ENCODE measurements at regions not wholly inside any gene's neighbourhood (a gene's known extent, or its start where the extent isn't known, plus 50 kb on each side); places are given as distances from the start of the nearest gene placed in this dataset.

DNA sequence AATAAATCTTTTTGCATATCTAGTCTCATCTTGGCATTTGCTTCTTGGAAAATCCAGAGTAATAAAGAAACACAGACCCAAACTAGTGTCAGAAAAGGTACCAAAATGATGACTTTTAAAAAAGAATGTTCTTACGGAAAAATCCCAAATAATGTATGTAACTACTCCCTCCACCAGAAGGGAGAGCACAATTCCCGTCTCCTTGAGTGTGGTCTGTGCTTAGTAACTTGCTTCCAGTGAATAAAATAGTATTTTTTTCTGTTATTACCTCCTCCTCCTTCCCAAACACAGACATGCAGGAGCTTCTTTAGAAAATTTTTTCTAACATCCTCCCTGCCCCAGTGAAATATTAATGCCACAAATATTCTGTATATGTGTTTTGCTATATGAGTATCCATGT is 358.1 kb downstream of the ZFHX3 start:
- TF ChIP-seq, protein P1, sequence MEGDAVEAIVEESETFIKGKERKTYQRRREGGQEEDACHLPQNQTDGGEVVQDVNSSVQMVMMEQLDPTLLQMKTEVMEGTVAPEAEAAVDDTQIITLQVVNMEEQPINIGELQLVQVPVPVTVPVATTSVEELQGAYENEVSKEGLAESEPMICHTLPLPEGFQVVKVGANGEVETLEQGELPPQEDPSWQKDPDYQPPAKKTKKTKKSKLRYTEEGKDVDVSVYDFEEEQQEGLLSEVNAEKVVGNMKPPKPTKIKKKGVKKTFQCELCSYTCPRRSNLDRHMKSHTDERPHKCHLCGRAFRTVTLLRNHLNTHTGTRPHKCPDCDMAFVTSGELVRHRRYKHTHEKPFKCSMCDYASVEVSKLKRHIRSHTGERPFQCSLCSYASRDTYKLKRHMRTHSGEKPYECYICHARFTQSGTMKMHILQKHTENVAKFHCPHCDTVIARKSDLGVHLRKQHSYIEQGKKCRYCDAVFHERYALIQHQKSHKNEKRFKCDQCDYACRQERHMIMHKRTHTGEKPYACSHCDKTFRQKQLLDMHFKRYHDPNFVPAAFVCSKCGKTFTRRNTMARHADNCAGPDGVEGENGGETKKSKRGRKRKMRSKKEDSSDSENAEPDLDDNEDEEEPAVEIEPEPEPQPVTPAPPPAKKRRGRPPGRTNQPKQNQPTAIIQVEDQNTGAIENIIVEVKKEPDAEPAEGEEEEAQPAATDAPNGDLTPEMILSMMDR (IDR thresholded peaks at IDR 0.05; ENCODE audit: insufficient read depth, low read length), result no peak
- TF ChIP-seq, protein P2, sequence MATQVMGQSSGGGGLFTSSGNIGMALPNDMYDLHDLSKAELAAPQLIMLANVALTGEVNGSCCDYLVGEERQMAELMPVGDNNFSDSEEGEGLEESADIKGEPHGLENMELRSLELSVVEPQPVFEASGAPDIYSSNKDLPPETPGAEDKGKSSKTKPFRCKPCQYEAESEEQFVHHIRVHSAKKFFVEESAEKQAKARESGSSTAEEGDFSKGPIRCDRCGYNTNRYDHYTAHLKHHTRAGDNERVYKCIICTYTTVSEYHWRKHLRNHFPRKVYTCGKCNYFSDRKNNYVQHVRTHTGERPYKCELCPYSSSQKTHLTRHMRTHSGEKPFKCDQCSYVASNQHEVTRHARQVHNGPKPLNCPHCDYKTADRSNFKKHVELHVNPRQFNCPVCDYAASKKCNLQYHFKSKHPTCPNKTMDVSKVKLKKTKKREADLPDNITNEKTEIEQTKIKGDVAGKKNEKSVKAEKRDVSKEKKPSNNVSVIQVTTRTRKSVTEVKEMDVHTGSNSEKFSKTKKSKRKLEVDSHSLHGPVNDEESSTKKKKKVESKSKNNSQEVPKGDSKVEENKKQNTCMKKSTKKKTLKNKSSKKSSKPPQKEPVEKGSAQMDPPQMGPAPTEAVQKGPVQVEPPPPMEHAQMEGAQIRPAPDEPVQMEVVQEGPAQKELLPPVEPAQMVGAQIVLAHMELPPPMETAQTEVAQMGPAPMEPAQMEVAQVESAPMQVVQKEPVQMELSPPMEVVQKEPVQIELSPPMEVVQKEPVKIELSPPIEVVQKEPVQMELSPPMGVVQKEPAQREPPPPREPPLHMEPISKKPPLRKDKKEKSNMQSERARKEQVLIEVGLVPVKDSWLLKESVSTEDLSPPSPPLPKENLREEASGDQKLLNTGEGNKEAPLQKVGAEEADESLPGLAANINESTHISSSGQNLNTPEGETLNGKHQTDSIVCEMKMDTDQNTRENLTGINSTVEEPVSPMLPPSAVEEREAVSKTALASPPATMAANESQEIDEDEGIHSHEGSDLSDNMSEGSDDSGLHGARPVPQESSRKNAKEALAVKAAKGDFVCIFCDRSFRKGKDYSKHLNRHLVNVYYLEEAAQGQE (IDR thresholded peaks at IDR 0.05; ENCODE audit: insufficient replicate concordance, low read depth), result no peak
- TF ChIP-seq POLR2AphosphoS5 (IDR thresholded peaks at IDR 0.05; ENCODE audit: low read depth), result no peak
- no peak for TF ChIP-seq SPI1 (IDR thresholded peaks at IDR 0.05; ENCODE audit: borderline replicate concordance, low read depth)
- TF ChIP-seq GABPA (IDR thresholded peaks at IDR 0.05; ENCODE audit: low read depth), result no peak

All from HL-60 (cell line).